NOMO-1 treated with dmso at 0.1 percent for 144 hours (cell line): ENCODE measurements at regions not wholly inside any gene's neighbourhood (a gene's known extent, or its start where the extent isn't known, plus 50 kb on each side); places are given as distances from the start of the nearest gene placed in this dataset.

Source experiments
- DNase-seq: peaks from one replicate; lab custom pipeline; 2025; ENCODE audit not compliant: unreplicated experiment; lab: John Stamatoyannopoulos, UW

DNA sequence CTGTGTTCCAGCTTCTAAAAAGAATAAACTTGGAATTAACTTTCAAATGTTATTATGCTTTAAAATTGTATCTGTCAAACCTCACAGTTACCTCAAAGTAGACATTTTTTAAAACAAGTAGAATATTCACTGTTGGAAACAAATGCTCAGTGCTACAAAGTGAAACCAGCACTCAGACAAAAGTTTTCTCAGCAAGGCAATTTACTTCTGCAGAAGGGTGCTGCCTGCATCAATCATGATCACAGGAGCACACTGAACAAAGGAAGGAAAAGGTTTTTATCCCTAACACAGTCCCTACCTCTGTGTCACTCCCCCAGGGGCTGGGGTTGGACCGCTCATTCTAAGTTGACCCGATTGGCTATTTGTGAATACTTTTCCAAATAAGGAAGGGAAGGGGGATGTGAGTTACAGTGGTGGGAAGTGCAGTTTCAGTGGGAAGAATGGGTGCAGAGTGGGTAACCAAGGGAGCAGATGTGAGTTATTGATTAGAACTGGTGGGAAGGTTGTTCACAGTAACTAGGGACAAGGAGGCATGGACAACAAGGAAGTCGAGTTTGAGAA, 63.0 kb upstream of the CDK20 start:
- no peak for DNase-seq

DNA sequence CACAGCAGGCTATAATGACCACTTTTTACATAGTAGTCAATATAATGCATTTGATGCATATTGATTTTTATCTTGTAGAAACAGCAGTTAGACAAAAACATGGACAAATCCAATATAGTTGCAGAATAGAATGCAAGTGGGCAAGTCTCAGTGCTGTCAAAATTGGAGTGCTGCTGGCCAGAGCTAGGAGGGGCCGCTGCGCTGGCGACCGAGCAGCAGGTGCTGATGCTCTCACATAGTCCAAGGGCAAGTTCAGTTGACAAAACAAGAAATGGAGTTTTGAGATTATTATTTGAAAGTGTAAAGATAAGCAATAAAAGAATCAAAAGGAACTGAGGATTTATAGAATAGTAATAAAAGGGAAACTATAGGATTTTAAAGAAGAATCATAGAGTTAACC, 60.6 kb upstream of the CDK20 start:
- no peak for DNase-seq

DNA sequence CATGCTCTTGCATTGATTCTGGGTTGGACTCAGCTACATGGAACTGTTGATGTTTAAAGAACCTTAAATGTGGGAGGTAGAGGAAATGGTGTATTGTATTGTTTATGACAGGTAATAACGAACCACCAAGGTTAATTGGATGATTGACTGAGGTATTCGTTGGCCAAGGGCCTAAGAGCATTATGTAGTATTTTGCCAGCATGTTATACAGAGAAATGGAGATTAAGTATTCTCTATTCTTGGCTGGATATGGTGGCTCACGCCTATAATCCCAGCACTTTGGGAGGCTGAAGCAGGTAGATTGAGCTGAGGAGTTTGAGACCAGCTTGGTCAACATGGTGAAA, 59.0 kb upstream of the CDK20 start:
- no peak for DNase-seq

DNA sequence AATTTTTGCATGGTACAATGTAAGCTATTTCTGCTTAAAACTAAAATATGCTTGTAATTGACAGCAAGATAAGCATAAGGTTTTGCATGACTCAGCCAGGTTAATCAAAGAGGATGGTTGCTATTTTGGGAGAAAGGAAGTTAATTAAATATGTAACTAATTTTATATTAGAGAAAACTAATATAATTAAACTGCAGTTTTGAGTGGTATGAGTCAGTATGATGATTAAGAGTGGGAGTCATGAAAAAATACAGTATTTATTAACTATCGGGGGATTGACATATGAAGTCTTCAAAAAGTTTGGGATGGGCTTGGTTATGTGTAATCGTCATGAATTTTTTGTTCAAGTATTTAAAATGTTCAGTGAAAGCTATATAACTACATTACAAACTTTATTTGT, 54.0 kb upstream of the CDK20 start:
- DNase-seq, result no peak

DNA sequence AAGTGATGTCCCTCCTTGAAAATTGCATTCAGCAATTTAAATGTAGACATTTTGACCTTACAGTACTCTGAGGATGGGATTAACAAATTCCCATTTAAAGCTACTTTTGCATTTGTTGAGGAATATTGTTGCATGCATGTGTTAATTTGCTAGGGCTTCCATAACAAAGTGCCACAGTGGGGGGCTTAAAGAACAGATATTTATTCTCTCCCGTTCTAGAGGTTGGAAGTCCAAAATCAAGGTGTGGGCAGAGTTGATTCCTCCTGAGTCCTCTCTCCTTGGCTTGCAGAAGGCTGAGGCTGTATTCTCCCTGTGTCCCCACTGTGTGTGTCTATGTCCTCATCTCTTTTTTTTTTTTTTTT, 51.8 kb upstream of the CDK20 start:
- DNase-seq, result no peak

DNA sequence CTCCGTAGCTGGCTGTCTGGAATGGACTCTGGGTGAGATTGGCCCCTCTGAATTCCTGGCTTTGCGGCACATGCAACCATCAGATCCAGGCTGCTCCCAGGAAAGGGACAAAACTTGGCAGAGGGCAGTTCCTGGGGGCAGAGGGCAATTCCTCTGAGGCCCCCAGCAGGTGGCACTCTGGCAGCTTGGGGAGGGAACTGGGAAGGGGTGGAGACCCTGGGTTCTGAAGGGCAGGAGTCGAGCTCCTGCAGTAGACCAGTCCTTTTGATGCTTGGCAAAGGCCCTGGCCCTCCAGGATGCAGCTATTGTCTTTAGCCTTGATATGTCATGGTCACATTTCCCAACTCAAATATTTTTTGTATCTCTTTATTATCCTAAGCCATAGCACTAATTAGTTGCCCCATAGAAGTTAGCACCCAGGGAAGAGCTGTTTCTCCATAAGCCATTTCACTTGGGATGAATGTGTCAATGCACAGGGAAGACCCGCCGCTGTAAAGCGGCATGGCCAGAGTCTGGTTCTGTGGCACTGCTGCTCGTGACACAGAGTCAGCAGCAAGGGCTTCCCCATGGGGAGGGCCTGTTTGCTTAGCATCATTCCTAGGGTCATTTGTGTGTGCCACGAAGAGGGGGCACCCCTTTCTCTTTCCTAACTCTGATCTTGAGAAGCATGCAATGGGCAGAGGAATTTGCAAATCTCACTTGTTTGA, 51.2 kb upstream of the CDK20 start:
- no peak for DNase-seq

DNA sequence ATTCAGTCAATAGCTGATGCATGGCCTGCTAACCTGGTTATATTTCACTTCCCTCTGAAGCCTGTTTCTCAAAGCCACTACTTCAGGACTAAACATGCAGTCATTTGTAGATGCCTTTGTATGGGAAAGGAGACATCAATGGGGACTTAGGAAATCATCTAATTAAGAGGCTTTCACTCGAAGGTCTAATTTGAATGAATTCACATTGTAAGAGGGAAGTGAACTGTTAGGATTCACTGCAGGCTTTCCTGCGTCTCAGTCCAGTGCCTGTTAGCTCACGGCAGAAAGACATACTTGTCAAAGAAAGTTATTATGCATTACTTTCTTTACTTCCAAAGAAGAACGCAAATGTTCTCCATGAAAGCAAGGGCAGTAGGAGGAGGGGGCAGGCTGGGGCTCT, 50.6 kb upstream of the CDK20 start:
- no peak for DNase-seq
